Neural cell (in vitro differentiated cells): ENCODE measurements at regions not wholly inside any gene's neighbourhood (a gene's known extent, or its start where the extent isn't known, plus 50 kb on each side); places are given as distances from the start of the nearest gene placed in this dataset.

Source experiments
- POLR2AphosphoS5 ChIP-seq: IDR thresholded peaks from 2 replicates; pipeline ENCODE4 v1.6.1; 2012
- TAF1 ChIP-seq: IDR thresholded peaks from 2 replicates; pipeline ENCODE4 v1.6.1; 2012; ENCODE audit warnings: low read depth
- TF ChIP-seq, protein P1 (sequence below): fragments of 450-650 bp; IDR thresholded peaks from 2 replicates; pipeline ENCODE4 v1.5.1; 2014; ENCODE audit warnings: antibody characterized with exemption, mild to moderate bottlenecking, moderate library complexity; ENCODE audit not compliant: poor library complexity, severe bottlenecking

DNA sequence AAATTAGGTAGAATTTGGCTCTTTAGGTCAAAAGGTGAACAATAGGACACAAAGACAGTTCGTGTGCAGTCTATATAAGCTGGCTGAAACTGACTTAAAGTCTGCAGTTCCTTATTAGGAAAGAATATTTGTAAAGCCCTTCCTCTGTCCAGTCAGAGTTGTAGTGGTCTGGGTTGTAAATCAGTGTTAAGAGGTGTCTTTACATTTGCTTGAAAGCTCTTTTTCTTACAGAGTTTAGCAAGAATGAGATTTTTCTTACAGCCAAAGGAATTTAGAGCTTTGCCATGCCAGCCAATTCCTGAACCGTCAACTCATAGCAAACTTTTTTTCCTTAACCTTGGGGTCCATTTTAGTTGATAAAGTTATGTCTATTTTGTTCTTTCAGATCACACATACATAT, 786.1 kb upstream of the CTNND2 start:
- TF ChIP-seq POLR2AphosphoS5 (no peak), TAF1 (no peak)
- TF ChIP-seq, protein P1, sequence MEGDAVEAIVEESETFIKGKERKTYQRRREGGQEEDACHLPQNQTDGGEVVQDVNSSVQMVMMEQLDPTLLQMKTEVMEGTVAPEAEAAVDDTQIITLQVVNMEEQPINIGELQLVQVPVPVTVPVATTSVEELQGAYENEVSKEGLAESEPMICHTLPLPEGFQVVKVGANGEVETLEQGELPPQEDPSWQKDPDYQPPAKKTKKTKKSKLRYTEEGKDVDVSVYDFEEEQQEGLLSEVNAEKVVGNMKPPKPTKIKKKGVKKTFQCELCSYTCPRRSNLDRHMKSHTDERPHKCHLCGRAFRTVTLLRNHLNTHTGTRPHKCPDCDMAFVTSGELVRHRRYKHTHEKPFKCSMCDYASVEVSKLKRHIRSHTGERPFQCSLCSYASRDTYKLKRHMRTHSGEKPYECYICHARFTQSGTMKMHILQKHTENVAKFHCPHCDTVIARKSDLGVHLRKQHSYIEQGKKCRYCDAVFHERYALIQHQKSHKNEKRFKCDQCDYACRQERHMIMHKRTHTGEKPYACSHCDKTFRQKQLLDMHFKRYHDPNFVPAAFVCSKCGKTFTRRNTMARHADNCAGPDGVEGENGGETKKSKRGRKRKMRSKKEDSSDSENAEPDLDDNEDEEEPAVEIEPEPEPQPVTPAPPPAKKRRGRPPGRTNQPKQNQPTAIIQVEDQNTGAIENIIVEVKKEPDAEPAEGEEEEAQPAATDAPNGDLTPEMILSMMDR, result no peak
